ENCODE measurements at regions not wholly inside any gene's neighbourhood (a gene's known extent, or its start where the extent isn't known, plus 50 kb on each side); places are given as distances from the start of the nearest gene placed in this dataset.

DNA sequence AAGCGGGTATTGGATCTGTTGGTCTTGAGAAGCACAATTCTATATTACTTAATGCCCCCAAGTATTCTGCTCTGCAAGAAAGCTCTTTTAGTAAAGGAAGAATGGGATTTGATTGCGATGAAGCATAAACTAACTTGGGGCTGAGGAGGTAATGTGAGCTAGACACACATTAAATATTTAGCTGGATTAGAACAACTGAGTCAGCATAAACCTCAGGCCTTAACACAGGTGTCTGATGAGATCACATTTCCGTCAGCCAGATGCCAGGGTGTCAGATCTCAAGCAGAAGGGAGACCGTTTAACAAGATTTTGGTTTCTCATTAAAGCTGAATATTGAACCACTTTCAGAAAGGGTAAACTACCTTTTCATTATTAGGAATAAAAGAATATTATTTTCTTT lies 94.5 kb downstream of the GYPC start:
- no peak overlapping the region for H3K4me3 ChIP-seq (ENCODE audit: low read length)
- no peak for DNase-seq
- peaks cover 5% of the 10 kb centered on the region for H3K4me1 ChIP-seq (ENCODE audit: insufficient read depth, low read length)
- no peak overlapping the region for H3K27ac ChIP-seq (ENCODE audit: low read depth in 1 of 2, low read length in 2 of 2)
- Mint-ChIP-seq H3K4me3 (no peak overlapping the region), H3K9me3 (no peaks in the 10 kb centered on the region), H3K36me3 (ENCODE audit: low read depth) (no peaks in the 10 kb centered on the region), H3K4me1 (ENCODE audit: low read depth) (peaks cover 18% of the 10 kb centered on the region), H3K27ac (no peak overlapping the region), H3K27me3 (no peaks in the 10 kb centered on the region)
- H3K27me3 ChIP-seq (ENCODE audit: control insufficient read depth in 1 of 2, insufficient read depth in 2 of 2, low read length in 2 of 2): no peaks in the 10 kb centered on the region
- no peaks in the 10 kb centered on the region for H3K36me3 ChIP-seq (ENCODE audit: insufficient read depth, low read length)
- POLR2A ChIA-PET: no interaction called here
- ATAC-seq (ENCODE audit: poor library complexity): no peak
- intact Hi-C loops (cut with DNase I, micrococcal nuclease): no loop called here
- TF ChIP-seq, protein P1, sequence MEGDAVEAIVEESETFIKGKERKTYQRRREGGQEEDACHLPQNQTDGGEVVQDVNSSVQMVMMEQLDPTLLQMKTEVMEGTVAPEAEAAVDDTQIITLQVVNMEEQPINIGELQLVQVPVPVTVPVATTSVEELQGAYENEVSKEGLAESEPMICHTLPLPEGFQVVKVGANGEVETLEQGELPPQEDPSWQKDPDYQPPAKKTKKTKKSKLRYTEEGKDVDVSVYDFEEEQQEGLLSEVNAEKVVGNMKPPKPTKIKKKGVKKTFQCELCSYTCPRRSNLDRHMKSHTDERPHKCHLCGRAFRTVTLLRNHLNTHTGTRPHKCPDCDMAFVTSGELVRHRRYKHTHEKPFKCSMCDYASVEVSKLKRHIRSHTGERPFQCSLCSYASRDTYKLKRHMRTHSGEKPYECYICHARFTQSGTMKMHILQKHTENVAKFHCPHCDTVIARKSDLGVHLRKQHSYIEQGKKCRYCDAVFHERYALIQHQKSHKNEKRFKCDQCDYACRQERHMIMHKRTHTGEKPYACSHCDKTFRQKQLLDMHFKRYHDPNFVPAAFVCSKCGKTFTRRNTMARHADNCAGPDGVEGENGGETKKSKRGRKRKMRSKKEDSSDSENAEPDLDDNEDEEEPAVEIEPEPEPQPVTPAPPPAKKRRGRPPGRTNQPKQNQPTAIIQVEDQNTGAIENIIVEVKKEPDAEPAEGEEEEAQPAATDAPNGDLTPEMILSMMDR (IDR thresholded peaks at IDR 0.05): no peak
- H3K9me3 ChIP-seq (ENCODE audit: control insufficient read depth in 1 of 2, insufficient read depth in 1 of 2, low read length in 2 of 2): no peaks in the 10 kb centered on the region
- CTCF ChIA-PET: no interaction called here

- ChIA-PET CTCF (no interaction called here), POLR2A (no interaction called here)
- Mint-ChIP-seq H3K9me3 (peaks cover 6% of the 10 kb centered on the region), H3K27me3 (no peaks in the 10 kb centered on the region), H3K36me3 (ENCODE audit: low read depth) (no peaks in the 10 kb centered on the region), H3K4me1 (ENCODE audit: low read depth) (peaks cover 25% of the 10 kb centered on the region), H3K27ac (no peak overlapping the region), H3K4me3 (no peak overlapping the region)
- ATAC-seq (ENCODE audit: poor library complexity): no peak
- Histone ChIP-seq H3K4me1 (ENCODE audit: insufficient read depth, low read length) (peaks cover 5% of the 10 kb centered on the region), H3K27ac (ENCODE audit: low read depth in 1 of 2, low read length in 2 of 2) (no peak overlapping the region), H3K4me3 (ENCODE audit: low read length) (no peak overlapping the region), H3K36me3 (ENCODE audit: insufficient read depth, low read length) (no peaks in the 10 kb centered on the region), H3K27me3 (ENCODE audit: control insufficient read depth in 1 of 2, insufficient read depth in 2 of 2, low read length in 2 of 2) (no peaks in the 10 kb centered on the region), H3K9me3 (ENCODE audit: control insufficient read depth in 1 of 2, insufficient read depth in 1 of 2, low read length in 2 of 2) (peaks cover 0 to 3% of the 10 kb centered on the region in 2 experiments)
- TF ChIP-seq, protein P1 (IDR thresholded peaks at IDR 0.05): no peak
- intact Hi-C loops (cut with DNase I, micrococcal nuclease): no loop called here
- DNase-seq: no peak
Measured at GRCh38 chr2:126751477-126751876, 95.5 kb downstream of the GYPC start.

DNA sequence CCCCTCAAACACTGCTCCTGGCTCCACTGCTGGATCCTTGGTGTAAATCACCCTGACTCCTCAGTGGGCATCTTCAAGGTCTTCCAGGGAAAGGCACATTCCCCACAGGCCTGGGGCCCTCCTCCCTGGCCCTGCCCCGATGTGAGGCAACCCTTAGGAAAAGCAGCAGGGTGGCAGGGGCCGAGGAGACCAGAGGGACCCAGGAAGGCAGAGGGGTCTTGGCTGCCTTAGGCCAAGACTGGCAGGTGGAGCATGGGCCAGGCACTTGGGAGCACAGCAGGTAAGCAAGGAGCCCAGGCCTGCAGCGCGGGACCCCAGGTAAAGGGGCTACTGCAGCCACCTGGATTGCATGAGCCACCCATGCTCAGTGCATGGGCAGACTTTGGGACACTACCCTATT lies 96.9 kb downstream of the GYPC start:
- intact Hi-C loops (cut with DNase I, micrococcal nuclease): no loop called here
- Mint-ChIP-seq H3K4me3 (no peak overlapping the region), H3K9me3 (peaks cover 6% of the 10 kb centered on the region), H3K4me1 (ENCODE audit: low read depth) (peaks cover 25% of the 10 kb centered on the region), H3K27ac (no peak overlapping the region), H3K27me3 (no peaks in the 10 kb centered on the region), H3K36me3 (ENCODE audit: low read depth) (no peaks in the 10 kb centered on the region)
- POLR2A ChIA-PET: no interaction called here
- no peak overlapping the region for H3K27ac ChIP-seq (ENCODE audit: low read depth in 1 of 2, low read length in 2 of 2)
- no peaks in the 10 kb centered on the region for H3K36me3 ChIP-seq (ENCODE audit: insufficient read depth, low read length)
- TF ChIP-seq, protein P1 (IDR thresholded peaks at IDR 0.05): no peak
- peaks cover 5% of the 10 kb centered on the region for H3K4me1 ChIP-seq (ENCODE audit: insufficient read depth, low read length)
- peaks cover 0 to 3% of the 10 kb centered on the region in 2 experiments for H3K9me3 ChIP-seq (ENCODE audit: control insufficient read depth in 1 of 2, insufficient read depth in 1 of 2, low read length in 2 of 2)
- ATAC-seq (ENCODE audit: poor library complexity): no peak
- CTCF ChIA-PET: no interaction called here
- no peaks in the 10 kb centered on the region for H3K27me3 ChIP-seq (ENCODE audit: control insufficient read depth in 1 of 2, insufficient read depth in 2 of 2, low read length in 2 of 2)
- no peak for DNase-seq
- no peak overlapping the region for H3K4me3 ChIP-seq (ENCODE audit: low read length)
